Astrocyte of the cerebellum (primary cell): ENCODE measurements at regions not wholly inside any gene's neighbourhood (a gene's known extent, or its start where the extent isn't known, plus 50 kb on each side); places are given as distances from the start of the nearest gene placed in this dataset.

Experiments used
- DNase-seq: peaks from one replicate; pipeline ENCODE4 v3.0.0-alpha.2; 2011; ENCODE audit warnings: low read depth
- H3K4me3 ChIP-seq: 2 replicates; pipeline ENCODE4 v1.5.1; 2011; ENCODE audit warnings: mild to moderate bottlenecking, low read depth, low read length, moderate library complexity
- in situ Hi-C: cut with HindIII; loops from 2 replicates; pipeline ENCODE4 v1.10.0; 2017; ENCODE audit warnings: low sequenced_read_pairs
- TF ChIP-seq, protein P1 (sequence below): IDR thresholded peaks from 2 replicates; pipeline ENCODE4 v1.5.1; 2012; ENCODE audit warnings: low read length, low read depth, moderate library complexity, mild to moderate bottlenecking; ENCODE audit errors: missing control alignments

DNA sequence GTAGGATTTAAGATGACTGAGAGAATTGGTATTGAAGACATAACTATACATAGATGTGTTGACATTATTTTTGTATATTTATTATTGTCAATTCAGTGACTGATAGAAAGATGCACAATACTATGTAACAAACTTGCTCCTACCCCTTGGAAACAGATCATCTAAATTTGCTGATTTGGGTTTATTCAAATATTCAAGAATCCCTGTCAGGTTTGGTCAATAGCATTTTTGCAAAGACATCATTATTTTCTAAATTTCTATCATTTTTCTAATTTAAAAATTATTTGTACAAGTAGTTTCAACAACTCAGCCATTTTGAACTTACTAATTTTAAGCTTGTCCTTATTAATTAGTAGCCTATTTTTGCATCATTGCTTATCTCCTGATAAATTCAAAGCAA, 1463.4 kb downstream of the SI start:
- in situ Hi-C loops, result no loop called here
- DNase-seq, result no peak
- no peak overlapping the region for H3K4me3 ChIP-seq
- TF ChIP-seq, protein P1, sequence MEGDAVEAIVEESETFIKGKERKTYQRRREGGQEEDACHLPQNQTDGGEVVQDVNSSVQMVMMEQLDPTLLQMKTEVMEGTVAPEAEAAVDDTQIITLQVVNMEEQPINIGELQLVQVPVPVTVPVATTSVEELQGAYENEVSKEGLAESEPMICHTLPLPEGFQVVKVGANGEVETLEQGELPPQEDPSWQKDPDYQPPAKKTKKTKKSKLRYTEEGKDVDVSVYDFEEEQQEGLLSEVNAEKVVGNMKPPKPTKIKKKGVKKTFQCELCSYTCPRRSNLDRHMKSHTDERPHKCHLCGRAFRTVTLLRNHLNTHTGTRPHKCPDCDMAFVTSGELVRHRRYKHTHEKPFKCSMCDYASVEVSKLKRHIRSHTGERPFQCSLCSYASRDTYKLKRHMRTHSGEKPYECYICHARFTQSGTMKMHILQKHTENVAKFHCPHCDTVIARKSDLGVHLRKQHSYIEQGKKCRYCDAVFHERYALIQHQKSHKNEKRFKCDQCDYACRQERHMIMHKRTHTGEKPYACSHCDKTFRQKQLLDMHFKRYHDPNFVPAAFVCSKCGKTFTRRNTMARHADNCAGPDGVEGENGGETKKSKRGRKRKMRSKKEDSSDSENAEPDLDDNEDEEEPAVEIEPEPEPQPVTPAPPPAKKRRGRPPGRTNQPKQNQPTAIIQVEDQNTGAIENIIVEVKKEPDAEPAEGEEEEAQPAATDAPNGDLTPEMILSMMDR, result no peak

- in situ Hi-C loops, result no loop called here
- H3K4me3 ChIP-seq, result no peak overlapping the region
- TF ChIP-seq, protein P1, result no peak
- no peak for DNase-seq
Observed at GRCh38 chr3:163605915-163606314, 1472.4 kb downstream of the SI start.

GRCh38 chr3:163601426-163601825, 1476.9 kb downstream of the SI start:
- TF ChIP-seq, protein P1, result no peak
- H3K4me3 ChIP-seq, result no peak overlapping the region
- in situ Hi-C loops, result no loop called here
- DNase-seq, result no peak

DNA sequence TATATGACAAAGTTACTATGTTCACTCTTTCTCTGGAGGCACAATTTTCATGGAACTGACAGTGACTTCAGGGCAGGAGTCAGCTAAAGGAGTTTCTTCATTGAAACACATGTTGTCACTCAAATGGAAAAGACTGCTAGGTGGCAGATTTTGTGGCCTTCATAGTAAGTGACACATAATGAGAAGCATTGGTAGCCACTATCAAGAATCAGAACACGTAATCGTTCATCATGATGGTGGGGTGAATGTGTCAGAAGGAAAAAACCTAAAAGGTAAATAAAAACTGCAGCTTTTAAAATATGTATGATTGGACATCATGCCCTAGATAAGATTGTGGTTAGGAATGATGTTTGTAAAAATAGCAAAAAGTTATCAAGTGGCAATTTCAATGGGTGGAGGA, 1491.0 kb downstream of the SI start:
- no peak overlapping the region for H3K4me3 ChIP-seq
- TF ChIP-seq, protein P1, result no peak
- no peak for DNase-seq
- in situ Hi-C loops, result no loop called here

DNA sequence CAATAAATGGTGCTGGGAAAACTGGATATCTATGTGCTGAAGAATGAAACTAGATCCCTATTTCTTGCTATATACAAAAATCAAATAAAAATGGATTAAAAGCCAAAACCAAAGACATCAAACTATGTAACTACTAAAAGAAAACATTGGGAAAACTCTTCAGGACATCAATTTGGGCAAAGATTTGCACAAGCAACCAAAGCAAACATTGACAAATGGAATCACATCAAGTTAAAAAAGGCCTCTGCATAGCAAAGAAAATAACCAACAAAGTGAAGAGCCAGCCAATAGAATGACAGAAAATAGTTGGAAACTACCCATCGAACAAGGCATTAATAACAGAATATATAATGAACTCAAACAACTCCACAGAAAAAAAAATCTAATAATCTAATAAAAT, 1495.3 kb downstream of the SI start:
- no peak for DNase-seq
- TF ChIP-seq, protein P1, result no peak
- in situ Hi-C loops, result no loop called here
- H3K4me3 ChIP-seq, result no peak overlapping the region

DNA sequence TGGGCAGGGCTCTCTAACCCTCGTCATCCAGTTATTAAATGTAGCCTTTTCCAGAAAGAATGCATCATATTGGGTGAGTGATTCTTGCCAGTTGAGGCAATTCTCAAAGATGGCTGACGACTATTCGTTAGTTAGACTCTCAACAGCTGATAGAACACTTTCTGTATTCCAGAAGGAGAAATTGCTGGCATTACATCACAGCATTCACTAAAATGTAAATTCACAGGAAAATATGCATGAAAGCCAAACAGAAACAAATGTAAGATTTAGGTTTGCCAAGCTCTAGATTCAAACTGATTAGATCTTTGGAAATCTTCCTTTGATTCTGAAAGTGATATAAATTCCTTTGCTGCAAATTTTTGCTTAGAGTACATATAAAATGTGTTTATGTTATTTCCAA, 1501.0 kb downstream of the SI start:
- in situ Hi-C loops, result no loop called here
- H3K4me3 ChIP-seq, result no peak overlapping the region
- DNase-seq, result no peak
- TF ChIP-seq, protein P1, result no peak

- in situ Hi-C loops, result no loop called here
- TF ChIP-seq, protein P1, result no peak
- H3K4me3 ChIP-seq, result no peak overlapping the region
- no peak for DNase-seq
Observed at GRCh38 chr3:163576314-163576713, 1502.0 kb downstream of the SI start.
